Upper lobe of right lung (tissue), 1 donor: ENCODE measurements at regions not wholly inside any gene's neighbourhood (a gene's known extent, or its start where the extent isn't known, plus 50 kb on each side); places are given as distances from the start of the nearest gene placed in this dataset.

ENCODE experiments used
- ATAC-seq: fragments of 200-7000 bp; cut with Tn5 transposase; one replicate; pipeline ENCODE4 v1.9.1; 2020; ENCODE audit warnings: mild to moderate bottlenecking, moderate library complexity
- DNase-seq: peaks from one replicate; pipeline ENCODE4 v3.0.0-alpha.2; 2020
- H3K27ac ChIP-seq: fragments of 200-600 bp; one replicate; pipeline ENCODE4 v1.8.0; 2022
- H3K27me3 ChIP-seq: fragments of 200-600 bp; one replicate; pipeline ENCODE4 v1.8.0; 2022; ENCODE audit warnings: mild to moderate bottlenecking
- H3K36me3 ChIP-seq: fragments of 200-600 bp; one replicate; pipeline ENCODE4 v1.8.0; 2022
- H3K4me1 ChIP-seq: fragments of 200-600 bp; one replicate; pipeline ENCODE4 v1.8.0; 2022
- H3K4me3 ChIP-seq: fragments of 200-600 bp; one replicate; pipeline ENCODE4 v1.8.0; 2022; ENCODE audit warnings: mild to moderate bottlenecking
- H3K9me3 ChIP-seq: fragments of 200-600 bp; one replicate; pipeline ENCODE4 v1.8.0; 2022
- intact Hi-C: fragments of 100-400 bp; cut with DNase I; formaldehyde crosslinking; loops from one replicate; pipeline ENCODE4 v1.11.0; 2022
- TF ChIP-seq, protein P1 (sequence below): fragments of 200-600 bp; IDR thresholded peaks from one replicate; pipeline ENCODE4 v1.8.0; 2022; ENCODE audit warnings: antibody characterized with exemption
- donor health status: DM: no; HTN: yes; CAD: no; lungs with severe emphysema.

DNA sequence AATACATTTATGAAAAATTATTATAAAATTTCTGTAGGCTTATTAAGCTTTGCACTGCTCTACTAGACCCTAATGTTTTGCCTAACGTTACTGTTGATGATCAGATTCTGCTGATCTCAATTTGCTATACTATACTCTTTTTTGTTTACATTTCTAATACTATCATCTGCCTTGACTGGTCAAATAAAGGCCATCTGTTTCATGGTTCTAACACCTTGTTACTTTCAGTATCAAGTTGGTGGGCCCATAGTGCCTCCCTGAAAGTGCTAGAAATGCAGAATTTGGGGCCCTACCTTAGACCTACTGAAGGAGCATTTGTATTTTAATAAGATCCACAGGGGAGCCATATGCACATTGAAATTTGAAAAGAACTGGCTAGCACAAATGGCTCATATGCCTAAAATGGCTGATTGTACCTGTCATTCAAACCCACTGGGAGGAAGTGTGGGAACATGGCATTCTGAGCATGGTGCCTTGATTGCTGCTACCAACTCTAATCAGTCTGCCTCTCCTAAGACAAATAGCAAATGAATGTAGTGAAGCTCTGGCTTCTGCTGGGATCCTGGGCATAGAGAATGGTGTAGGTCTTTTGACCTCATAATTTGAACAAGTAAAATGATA is 199.1 kb upstream of the BTBD3 start:
- ATAC-seq = no peak
- no peaks in the 10 kb centered on the region for H3K4me1 ChIP-seq
- TF ChIP-seq, protein P1, sequence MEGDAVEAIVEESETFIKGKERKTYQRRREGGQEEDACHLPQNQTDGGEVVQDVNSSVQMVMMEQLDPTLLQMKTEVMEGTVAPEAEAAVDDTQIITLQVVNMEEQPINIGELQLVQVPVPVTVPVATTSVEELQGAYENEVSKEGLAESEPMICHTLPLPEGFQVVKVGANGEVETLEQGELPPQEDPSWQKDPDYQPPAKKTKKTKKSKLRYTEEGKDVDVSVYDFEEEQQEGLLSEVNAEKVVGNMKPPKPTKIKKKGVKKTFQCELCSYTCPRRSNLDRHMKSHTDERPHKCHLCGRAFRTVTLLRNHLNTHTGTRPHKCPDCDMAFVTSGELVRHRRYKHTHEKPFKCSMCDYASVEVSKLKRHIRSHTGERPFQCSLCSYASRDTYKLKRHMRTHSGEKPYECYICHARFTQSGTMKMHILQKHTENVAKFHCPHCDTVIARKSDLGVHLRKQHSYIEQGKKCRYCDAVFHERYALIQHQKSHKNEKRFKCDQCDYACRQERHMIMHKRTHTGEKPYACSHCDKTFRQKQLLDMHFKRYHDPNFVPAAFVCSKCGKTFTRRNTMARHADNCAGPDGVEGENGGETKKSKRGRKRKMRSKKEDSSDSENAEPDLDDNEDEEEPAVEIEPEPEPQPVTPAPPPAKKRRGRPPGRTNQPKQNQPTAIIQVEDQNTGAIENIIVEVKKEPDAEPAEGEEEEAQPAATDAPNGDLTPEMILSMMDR = no peak

DNA sequence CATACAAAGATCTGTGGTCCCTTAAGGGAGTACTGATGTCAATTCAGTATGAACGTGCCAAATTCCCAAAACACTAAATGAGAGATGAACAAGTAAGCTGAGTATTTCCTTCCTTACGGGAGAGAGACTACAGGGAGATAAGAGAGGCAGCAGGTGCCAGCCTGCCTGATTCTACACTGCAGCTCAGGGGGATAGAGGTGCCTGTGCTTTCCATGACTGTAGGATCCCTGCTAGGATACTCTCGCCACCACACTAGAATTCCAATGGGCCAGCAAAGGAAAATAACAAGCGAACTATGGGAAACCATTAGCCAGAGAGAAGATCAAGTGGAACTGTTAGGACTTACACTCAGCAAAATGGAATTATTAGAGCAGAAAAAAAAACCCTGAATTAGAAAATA is 198.5 kb upstream of the BTBD3 start:
- TF ChIP-seq, protein P1 = no peak
- H3K36me3 ChIP-seq = no peaks in the 10 kb centered on the region
- no peak overlapping the region for H3K27ac ChIP-seq
- H3K4me3 ChIP-seq = no peak overlapping the region
- H3K9me3 ChIP-seq = no peaks in the 10 kb centered on the region
- ATAC-seq (no peak), DNase-seq (no peak)
- no peaks in the 10 kb centered on the region for H3K27me3 ChIP-seq
- H3K4me1 ChIP-seq = no peaks in the 10 kb centered on the region
- intact Hi-C loops = no loop called here

More for the DNA sequence above, 199.1 kb upstream of the BTBD3 start:
- no peaks in the 10 kb centered on the region for H3K36me3 ChIP-seq
- no peaks in the 10 kb centered on the region for H3K9me3 ChIP-seq
- intact Hi-C loops = no loop called here
- no peak overlapping the region for H3K4me3 ChIP-seq
- no peak overlapping the region for H3K27ac ChIP-seq
- H3K27me3 ChIP-seq = no peaks in the 10 kb centered on the region
- no peak for DNase-seq

DNA sequence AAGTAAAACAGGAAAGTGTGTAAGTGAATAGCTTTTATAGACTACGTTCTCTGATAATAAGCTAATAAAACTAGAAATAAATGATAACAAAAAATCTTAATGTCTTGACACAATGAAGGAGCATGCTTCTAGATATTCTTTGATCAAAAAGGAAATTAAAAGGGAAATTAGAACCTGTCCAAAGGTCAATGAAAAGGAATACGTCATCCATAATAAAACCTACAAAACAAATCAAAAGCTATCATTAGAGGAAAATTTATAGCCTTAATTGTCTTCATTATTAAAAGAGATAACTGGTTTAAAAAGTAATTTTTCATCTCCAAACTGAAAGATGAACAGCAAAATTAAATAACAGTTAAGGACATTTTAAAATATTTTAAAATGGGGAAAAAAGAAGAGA is 196.3 kb upstream of the BTBD3 start:
- ATAC-seq (no peak), DNase-seq (no peak)
- Histone ChIP-seq H3K36me3 (no peaks in the 10 kb centered on the region), H3K27ac (no peak overlapping the region), H3K27me3 (no peaks in the 10 kb centered on the region), H3K4me1 (no peaks in the 10 kb centered on the region), H3K9me3 (no peaks in the 10 kb centered on the region), H3K4me3 (no peak overlapping the region)
- TF ChIP-seq, protein P1 = no peak
- intact Hi-C loops = no loop called here

DNA sequence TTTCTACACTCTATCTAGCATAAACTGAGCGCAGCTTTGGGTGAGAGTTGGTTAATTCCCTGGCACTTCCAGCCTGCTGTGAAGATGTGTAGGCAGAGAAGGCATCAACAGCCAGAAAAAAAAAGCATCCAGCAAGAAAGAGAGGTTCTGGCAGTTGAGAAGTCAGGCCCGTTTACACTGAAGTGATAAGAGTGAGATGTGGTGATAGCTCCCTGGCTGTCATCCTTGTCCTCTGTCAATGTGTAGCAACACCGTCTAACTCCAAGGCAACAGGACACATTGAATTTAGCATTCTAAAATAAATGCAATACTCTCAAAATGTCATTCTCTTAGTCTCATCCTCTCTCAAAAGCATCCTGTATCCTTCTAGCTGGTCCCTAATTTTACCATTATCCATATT is 193.6 kb upstream of the BTBD3 start:
- Histone ChIP-seq H3K4me1 (no peaks in the 10 kb centered on the region), H3K27me3 (no peaks in the 10 kb centered on the region), H3K27ac (no peak overlapping the region), H3K36me3 (no peaks in the 10 kb centered on the region), H3K4me3 (no peak overlapping the region), H3K9me3 (no peaks in the 10 kb centered on the region)
- DNase-seq (no peak), ATAC-seq (no peak)
- intact Hi-C loops = no loop called here
- TF ChIP-seq, protein P1 = no peak

DNA sequence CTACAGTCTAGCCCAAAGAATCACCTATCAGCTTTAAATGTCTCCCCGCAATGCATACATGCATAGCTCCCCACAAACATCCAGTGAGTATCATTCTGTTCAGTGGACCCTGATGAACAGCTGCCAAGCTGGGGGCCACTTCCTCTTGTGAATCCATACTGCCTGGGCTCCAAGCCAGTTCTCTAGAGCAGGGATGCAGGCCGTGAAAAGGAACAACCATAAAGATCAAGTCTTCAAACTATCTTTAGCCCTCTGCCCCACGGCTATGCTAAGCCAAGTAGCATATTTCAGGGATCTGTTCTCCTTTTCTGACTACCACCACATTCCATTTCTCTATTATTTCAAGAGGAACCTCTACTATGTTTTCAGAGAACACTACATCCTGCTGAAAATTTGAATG is 191.7 kb upstream of the BTBD3 start:
- no peaks in the 10 kb centered on the region for H3K9me3 ChIP-seq
- no peaks in the 10 kb centered on the region for H3K36me3 ChIP-seq
- H3K27ac ChIP-seq = no peak overlapping the region
- no peak for ATAC-seq
- no peaks in the 10 kb centered on the region for H3K27me3 ChIP-seq
- no peaks in the 10 kb centered on the region for H3K4me1 ChIP-seq
- intact Hi-C loops = no loop called here
- no peak for DNase-seq
- TF ChIP-seq, protein P1 = no peak
- H3K4me3 ChIP-seq = no peak overlapping the region

DNA sequence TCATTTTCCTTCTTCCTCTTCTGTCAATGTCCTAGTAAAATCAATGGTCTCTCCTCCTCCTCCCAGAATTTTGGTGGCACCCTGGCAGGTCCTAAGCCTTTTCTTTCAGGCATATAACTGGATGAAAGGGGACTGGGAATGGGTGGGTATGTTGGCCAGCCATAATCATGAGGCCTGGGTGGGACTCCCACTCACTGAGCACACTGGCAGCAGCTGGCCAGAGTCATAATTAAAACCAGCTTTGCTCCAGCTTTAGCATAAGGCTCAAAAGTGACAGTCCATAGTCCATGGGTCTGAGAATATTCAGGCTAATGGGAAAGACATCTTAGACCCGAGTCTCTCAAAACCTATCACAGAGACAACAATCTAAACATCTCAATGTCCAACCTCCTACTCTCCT is 190.0 kb upstream of the BTBD3 start:
- Histone ChIP-seq H3K4me3 (no peak overlapping the region), H3K36me3 (no peaks in the 10 kb centered on the region), H3K4me1 (no peaks in the 10 kb centered on the region), H3K27ac (no peak overlapping the region), H3K9me3 (no peaks in the 10 kb centered on the region), H3K27me3 (no peaks in the 10 kb centered on the region)
- DNase-seq (no peak), ATAC-seq (no peak)
- intact Hi-C loops = no loop called here
- TF ChIP-seq, protein P1 = no peak
